ENCODE measurements at regions not wholly inside any gene's neighbourhood (a gene's known extent, or its start where the extent isn't known, plus 50 kb on each side); places are given as distances from the start of the nearest gene placed in this dataset.

- no peak overlapping the region for H3K4me3 ChIP-seq (ENCODE audit: low read length)
- Mint-ChIP-seq H3K27ac (no peak overlapping the region), H3K4me3 (no peak overlapping the region), H3K4me1 (ENCODE audit: low read depth) (no peaks in the 10 kb centered on the region), H3K27me3 (peaks cover 10% of the 10 kb centered on the region), H3K36me3 (ENCODE audit: low read depth) (no peaks in the 10 kb centered on the region), H3K9me3 (no peaks in the 10 kb centered on the region)
- no peak for TF ChIP-seq CTCF (IDR thresholded peaks at IDR 0.05)
- no peaks in the 10 kb centered on the region for H3K9me3 ChIP-seq (ENCODE audit: control insufficient read depth in 1 of 2, insufficient read depth in 1 of 2, low read length in 2 of 2)
- H3K27me3 ChIP-seq (ENCODE audit: control insufficient read depth in 1 of 2, insufficient read depth in 2 of 2, low read length in 2 of 2), result no peaks in the 10 kb centered on the region
- CTCF ChIA-PET, result no interaction called here
- no peaks in the 10 kb centered on the region for H3K4me1 ChIP-seq (ENCODE audit: insufficient read depth, low read length)
- H3K36me3 ChIP-seq (ENCODE audit: insufficient read depth, low read length), result no peaks in the 10 kb centered on the region
- H3K27ac ChIP-seq (ENCODE audit: low read depth in 1 of 2, low read length in 2 of 2), result no peak overlapping the region
- DNase-seq (no peak), ATAC-seq (ENCODE audit: poor library complexity) (no peak)
- POLR2A ChIA-PET, result no interaction called here
- intact Hi-C loops (cut with DNase I, micrococcal nuclease), result no loop called here
These were observed 478.8 kb downstream of the LRIG3 start for GRCh38 chr12:58441483-58441882.

GRCh38 chr12:58443273-58443980 lies 476.9 kb downstream of the LRIG3 start:
- peaks cover 14% of the 10 kb centered on the region for H3K27me3 Mint-ChIP-seq
- H3K36me3 ChIP-seq (ENCODE audit: insufficient read depth, low read length), result no peaks in the 10 kb centered on the region
- H3K9me3 Mint-ChIP-seq, result no peaks in the 10 kb centered on the region
- CTCF ChIA-PET, result no interaction called here
- no peaks in the 10 kb centered on the region for H3K4me1 Mint-ChIP-seq (ENCODE audit: low read depth)
- H3K4me3 Mint-ChIP-seq, result no peak overlapping the region
- H3K36me3 Mint-ChIP-seq (ENCODE audit: low read depth), result no peaks in the 10 kb centered on the region
- ATAC-seq (ENCODE audit: poor library complexity) (no peak), DNase-seq (peak in 4 of 14 experiments; percentile 4 to 19 (median 10))
- no peaks in the 10 kb centered on the region for H3K9me3 ChIP-seq (ENCODE audit: control insufficient read depth in 1 of 2, insufficient read depth in 1 of 2, low read length in 2 of 2)
- no peak for TF ChIP-seq CTCF (IDR thresholded peaks at IDR 0.05)
- no peaks in the 10 kb centered on the region for H3K27me3 ChIP-seq (ENCODE audit: control insufficient read depth in 1 of 2, insufficient read depth in 2 of 2, low read length in 2 of 2)
- no peak overlapping the region for H3K27ac ChIP-seq (ENCODE audit: low read depth in 1 of 2, low read length in 2 of 2)
- POLR2A ChIA-PET, result no interaction called here
- no peaks in the 10 kb centered on the region for H3K4me1 ChIP-seq (ENCODE audit: insufficient read depth, low read length)
- H3K4me3 ChIP-seq (ENCODE audit: low read length), result no peak overlapping the region
- no peak overlapping the region for H3K27ac Mint-ChIP-seq
- intact Hi-C loops (cut with DNase I, micrococcal nuclease), result no loop called here

GRCh38 chr12:58443981-58444371 lies 476.3 kb downstream of the LRIG3 start:
- no peak for DNase-seq
- no peak overlapping the region for H3K27ac Mint-ChIP-seq
- intact Hi-C loops (cut with DNase I, micrococcal nuclease), result no loop called here
- ChIA-PET POLR2A (no interaction called here), CTCF (no interaction called here)
- H3K9me3 Mint-ChIP-seq, result no peaks in the 10 kb centered on the region
- no peak for ATAC-seq (ENCODE audit: poor library complexity)
- Histone ChIP-seq H3K36me3 (ENCODE audit: insufficient read depth, low read length) (no peaks in the 10 kb centered on the region), H3K27me3 (ENCODE audit: control insufficient read depth in 1 of 2, insufficient read depth in 2 of 2, low read length in 2 of 2) (no peaks in the 10 kb centered on the region), H3K4me1 (ENCODE audit: insufficient read depth, low read length) (no peaks in the 10 kb centered on the region), H3K27ac (ENCODE audit: low read depth in 1 of 2, low read length in 2 of 2) (no peak overlapping the region), H3K9me3 (ENCODE audit: control insufficient read depth in 1 of 2, insufficient read depth in 1 of 2, low read length in 2 of 2) (no peaks in the 10 kb centered on the region), H3K4me3 (ENCODE audit: low read length) (no peak overlapping the region)
- TF ChIP-seq CTCF (IDR thresholded peaks at IDR 0.05), result no peak
- H3K36me3 Mint-ChIP-seq (ENCODE audit: low read depth), result no peaks in the 10 kb centered on the region
- no peaks in the 10 kb centered on the region for H3K4me1 Mint-ChIP-seq (ENCODE audit: low read depth)
- peaks cover 14% of the 10 kb centered on the region for H3K27me3 Mint-ChIP-seq
- H3K4me3 Mint-ChIP-seq, result no peak overlapping the region
